RWPE2 (cell line): ENCODE measurements at regions not wholly inside any gene's neighbourhood (a gene's known extent, or its start where the extent isn't known, plus 50 kb on each side); places are given as distances from the start of the nearest gene placed in this dataset.

ENCODE experiments used
- ATAC-seq: fragments of 200-7000 bp; cut with Tn5 transposase; 3 replicates; pipeline ENCODE4 v1.9.1; 2021; ENCODE audit warnings: low read depth
- DNase-seq: peaks from one replicate; pipeline ENCODE4 v3.0.0-alpha.2; 2020; ENCODE audit warnings: low spot score
- H3K27ac ChIP-seq: fragments of 450-650 bp; 2 replicates; pipeline ENCODE4 v1.5.1; 2017; ENCODE audit warnings: mild to moderate bottlenecking; ENCODE audit not compliant: poor library complexity, severe bottlenecking
- H3K27me3 ChIP-seq: fragments of 250-450 bp; sonication (Bioruptor Pico); 2 replicates; pipeline ENCODE4 v1.5.1; 2021; ENCODE audit warnings: mild to moderate bottlenecking, moderate library complexity; ENCODE audit not compliant: insufficient read depth, poor library complexity, severe bottlenecking
- H3K36me3 ChIP-seq: fragments of 250-450 bp; sonication (Bioruptor Pico); 2 replicates; pipeline ENCODE4 v1.5.1; 2020; ENCODE audit warnings: low read depth, mild to moderate bottlenecking, moderate library complexity
- H3K4me1 ChIP-seq: fragments of 250-450 bp; sonication (Bioruptor Pico); 2 replicates; pipeline ENCODE4 v1.5.1; 2021; ENCODE audit warnings: mild to moderate bottlenecking, moderate library complexity; ENCODE audit not compliant: insufficient read depth, poor library complexity, severe bottlenecking
- H3K4me3 ChIP-seq: fragments of 250-450 bp; sonication (Bioruptor Pico); 2 replicates; pipeline ENCODE4 v1.5.1; 2021; ENCODE audit warnings: mild to moderate bottlenecking, moderate library complexity; ENCODE audit not compliant: severe bottlenecking
- H3K9me3 ChIP-seq: fragments of 250-450 bp; sonication (Bioruptor Pico); 2 replicates; pipeline ENCODE4 v1.5.1; 2021; ENCODE audit warnings: mild to moderate bottlenecking, moderate library complexity; ENCODE audit not compliant: severe bottlenecking
- CTCF ChIP-seq: fragments of 450-650 bp; IDR thresholded peaks from one replicate; pipeline ENCODE4 v1.5.1; 2017; ENCODE audit warnings: mild to moderate bottlenecking, moderate library complexity; ENCODE audit not compliant: poor library complexity, severe bottlenecking

- no peaks in the 10 kb centered on the region for H3K4me1 ChIP-seq
- H3K36me3 ChIP-seq, result no peaks in the 10 kb centered on the region
- DNase-seq (no peak), ATAC-seq (no peak)
- H3K9me3 ChIP-seq, result no peaks in the 10 kb centered on the region
- H3K27me3 ChIP-seq, result peaks cover 13% of the 10 kb centered on the region
- no peak overlapping the region for H3K4me3 ChIP-seq
- no peak for TF ChIP-seq CTCF
- H3K27ac ChIP-seq, result no peak overlapping the region
Measured at GRCh38 chr17:36697903-36698530, 96.6 kb downstream of the MRM1 start.

- ATAC-seq (no peak), DNase-seq (no peak)
- no peak overlapping the region for H3K27ac ChIP-seq
- no peaks in the 10 kb centered on the region for H3K4me1 ChIP-seq
- no peaks in the 10 kb centered on the region for H3K36me3 ChIP-seq
- H3K27me3 ChIP-seq, result peaks cover 23% of the 10 kb centered on the region
- H3K9me3 ChIP-seq, result no peaks in the 10 kb centered on the region
- H3K4me3 ChIP-seq, result no peak overlapping the region
- no peak for TF ChIP-seq CTCF
Measured at GRCh38 chr17:36701429-36702099, 100.2 kb downstream of the MRM1 start.

GRCh38 chr17:36702636-36703035, 101.3 kb downstream of the MRM1 start:
- H3K27ac ChIP-seq, result no peak overlapping the region
- no peak overlapping the region for H3K4me3 ChIP-seq
- no peaks in the 10 kb centered on the region for H3K36me3 ChIP-seq
- ATAC-seq, result no peak
- no peaks in the 10 kb centered on the region for H3K9me3 ChIP-seq
- H3K27me3 ChIP-seq, result peaks cover 23% of the 10 kb centered on the region
- no peaks in the 10 kb centered on the region for H3K4me1 ChIP-seq
- DNase-seq, result no peak
- TF ChIP-seq CTCF, result no peak

GRCh38 chr17:36703860-36704266, 102.5 kb downstream of the MRM1 start:
- no peak for TF ChIP-seq CTCF
- H3K9me3 ChIP-seq, result no peaks in the 10 kb centered on the region
- no peak overlapping the region for H3K27ac ChIP-seq
- H3K27me3 ChIP-seq, result peaks cover 19% of the 10 kb centered on the region
- no peak overlapping the region for H3K4me3 ChIP-seq
- DNase-seq (no peak), ATAC-seq (peak; percentile 70)
- H3K36me3 ChIP-seq, result no peaks in the 10 kb centered on the region
- no peaks in the 10 kb centered on the region for H3K4me1 ChIP-seq

- ATAC-seq (no peak), DNase-seq (no peak)
- no peak overlapping the region for H3K4me3 ChIP-seq
- no peak overlapping the region for H3K27ac ChIP-seq
- no peak for TF ChIP-seq CTCF
- H3K9me3 ChIP-seq, result no peaks in the 10 kb centered on the region
- no peaks in the 10 kb centered on the region for H3K4me1 ChIP-seq
- no peaks in the 10 kb centered on the region for H3K36me3 ChIP-seq
- H3K27me3 ChIP-seq, result peaks cover 28% of the 10 kb centered on the region
Measured at GRCh38 chr17:36705283-36705795, 104.0 kb downstream of the MRM1 start.
